ENCODE measurements at regions not wholly inside any gene's neighbourhood (a gene's known extent, or its start where the extent isn't known, plus 50 kb on each side); places are given as distances from the start of the nearest gene placed in this dataset.
"Not testable (repeated sequence)": the region's sequence is repeated elsewhere in the genome, so short reads cannot be mapped to it uniquely, and the experiment has no call there.

GRCh38 chr5:165028356-165028755, 1522.9 kb downstream of the MAT2B start:
- intact Hi-C loops (cut with micrococcal nuclease) = no loop called here

- intact Hi-C loops (cut with micrococcal nuclease) = no loop called here
Observed at GRCh38 chr5:165029099-165029870, 1523.9 kb downstream of the MAT2B start.

- intact Hi-C loops (cut with micrococcal nuclease) = no loop called here
Observed at GRCh38 chr5:165030971-165031370, 1525.6 kb downstream of the MAT2B start.

- intact Hi-C loops (cut with micrococcal nuclease) = no loop called here
Observed at GRCh38 chr5:165031371-165031770, 1526.0 kb downstream of the MAT2B start.

GRCh38 chr5:165035520-165035919, 1530.1 kb downstream of the MAT2B start:
- intact Hi-C loops (cut with micrococcal nuclease) = no loop called here

GRCh38 chr5:165039748-165040147, 1534.3 kb downstream of the MAT2B start:
- intact Hi-C loops (cut with micrococcal nuclease) = no loop called here

- intact Hi-C loops (cut with micrococcal nuclease) = not testable (repeated sequence)
Observed at GRCh38 chr5:165045941-165046340, 1540.5 kb downstream of the MAT2B start.

- intact Hi-C loops (cut with micrococcal nuclease) = no loop called here
Observed at GRCh38 chr5:165055476-165055875, 1550.1 kb downstream of the MAT2B start.

GRCh38 chr5:165057145-165057544, 1551.7 kb downstream of the MAT2B start:
- intact Hi-C loops (cut with micrococcal nuclease) = no loop called here

- intact Hi-C loops (cut with micrococcal nuclease) = no loop called here
Observed at GRCh38 chr5:165066751-165067385, 1561.4 kb downstream of the MAT2B start.

GRCh38 chr5:165076686-165077085, 1571.3 kb downstream of the MAT2B start:
- intact Hi-C loops (cut with micrococcal nuclease) = no loop called here

GRCh38 chr5:165079389-165079788, 1574.0 kb downstream of the MAT2B start:
- intact Hi-C loops (cut with micrococcal nuclease) = no loop called here

GRCh38 chr5:165083394-165083793, 1578.0 kb downstream of the MAT2B start:
- intact Hi-C loops (cut with micrococcal nuclease) = no loop called here

GRCh38 chr5:165086465-165086864, 1581.0 kb downstream of the MAT2B start:
- intact Hi-C loops (cut with micrococcal nuclease) = no loop called here

- intact Hi-C loops (cut with micrococcal nuclease) = no loop called here
Observed at GRCh38 chr5:165094782-165095181, 1589.4 kb downstream of the MAT2B start.

- intact Hi-C loops (cut with micrococcal nuclease) = no loop called here
Observed at GRCh38 chr5:165101709-165102108, 1596.3 kb downstream of the MAT2B start.

- intact Hi-C loops (cut with micrococcal nuclease) = no loop called here
Observed at GRCh38 chr5:165104611-165105010, 1599.2 kb downstream of the MAT2B start.

GRCh38 chr5:165108809-165109208, 1603.4 kb downstream of the MAT2B start:
- intact Hi-C loops (cut with micrococcal nuclease) = no loop called here

- intact Hi-C loops (cut with micrococcal nuclease) = no loop called here
Observed at GRCh38 chr5:165119175-165119574, 1613.8 kb downstream of the MAT2B start.

GRCh38 chr5:165126598-165126997, 1621.2 kb downstream of the MAT2B start:
- intact Hi-C loops (cut with micrococcal nuclease) = no loop called here

- intact Hi-C loops (cut with micrococcal nuclease) = no loop called here
Observed at GRCh38 chr5:165127941-165128340, 1622.5 kb downstream of the MAT2B start.

- intact Hi-C loops (cut with micrococcal nuclease) = no loop called here
Observed at GRCh38 chr5:165130656-165131055, 1625.2 kb downstream of the MAT2B start.

GRCh38 chr5:165134155-165134554, 1628.7 kb downstream of the MAT2B start:
- intact Hi-C loops (cut with micrococcal nuclease) = no loop called here

Measured in T-helper 1 cell treated with Interleukin-12 subunit alpha and Interleukin-12 subunit beta and Interleukin-4 antibody, amounts not matched to agents 30 ng/mL and 1 ng/mL, for 36 hours (primary cell).